IMR-90 (cell line): ENCODE measurements at regions not wholly inside any gene's neighbourhood (a gene's known extent, or its start where the extent isn't known, plus 50 kb on each side); places are given as distances from the start of the nearest gene placed in this dataset.

Experiments used
- CEBPB ChIP-seq: IDR thresholded peaks from 2 replicates; pipeline ENCODE4 v1.6.1; 2012; ENCODE audit warnings: low read depth, low read length, improper control_type of control experiment
- CTCF ChIP-seq: conservative IDR thresholded peaks from 2 replicates; pipeline ENCODE4 v1.5.1; 2012; ENCODE audit warnings: mild to moderate bottlenecking, low read depth, low read length, improper control_type of control experiment
- ELK1 ChIP-seq: fragments of 150-350 bp; IDR thresholded peaks from 2 replicates; pipeline ENCODE4 v1.6.1; 2016; ENCODE audit warnings: low read depth, mild to moderate bottlenecking, low read length, moderate library complexity, borderline replicate concordance
- MAFK ChIP-seq: IDR thresholded peaks from 2 replicates; pipeline ENCODE4 v1.6.1; 2012; ENCODE audit warnings: low read depth, low read length, improper control_type of control experiment
- MXI1 ChIP-seq: IDR thresholded peaks from 2 replicates; pipeline ENCODE4 v1.6.1; 2012; ENCODE audit warnings: low read depth, mild to moderate bottlenecking, low read length, moderate library complexity, borderline replicate concordance
- POLR2A ChIP-seq: IDR thresholded peaks from 2 replicates; pipeline ENCODE4 v1.6.1; 2012; ENCODE audit warnings: mild to moderate bottlenecking, low read depth, low read length
- RAD21 ChIP-seq: IDR thresholded peaks from 2 replicates; pipeline ENCODE4 v1.6.1; 2012; ENCODE audit warnings: low read length, improper control_type of control experiment
- RCOR1 ChIP-seq: IDR thresholded peaks from 2 replicates; pipeline ENCODE4 v1.6.1; 2012; ENCODE audit warnings: mild to moderate bottlenecking, low read length, improper control_type of control experiment; ENCODE audit not compliant: insufficient replicate concordance
- SMC3 ChIP-seq: fragments of 150-350 bp; IDR thresholded peaks from 2 replicates; pipeline ENCODE4 v1.6.1; 2016; ENCODE audit warnings: low read depth, mild to moderate bottlenecking, antibody characterized with exemption, low read length, moderate library complexity

GRCh38 chr6:12654514-12654913, 62.1 kb upstream of the PHACTR1 start:
- no peak for TF ChIP-seq CTCF
- TF ChIP-seq POLR2A = no peak
- TF ChIP-seq CEBPB = no peak
- no peak for TF ChIP-seq RAD21
- no peak for TF ChIP-seq ELK1
- TF ChIP-seq MXI1 = no peak
- TF ChIP-seq SMC3 = no peak
- TF ChIP-seq RCOR1 = no peak
- no peak for TF ChIP-seq MAFK
